Muscle of back (tissue), 3 donors: ENCODE measurements at regions not wholly inside any gene's neighbourhood (a gene's known extent, or its start where the extent isn't known, plus 50 kb on each side); places are given as distances from the start of the nearest gene placed in this dataset.
"Not testable (repeated sequence)": the region's sequence is repeated elsewhere in the genome, so short reads cannot be mapped to it uniquely, and the experiment has no call there.

Source experiments
- DNase-seq, 3 donors: peaks; one replicate each; pipeline versions ENCODE4 v3.0.0 to v3.0.0-alpha.2; 2013

- DNase-seq = no peak
Observed at GRCh38 chrX:131219271-131219670, 69.8 kb downstream of the IGSF1 start.

- DNase-seq = no peak
Observed at GRCh38 chrX:131217989-131218388, 71.1 kb downstream of the IGSF1 start.

- no peak for DNase-seq
Observed at GRCh38 chrX:131216828-131217227, 72.3 kb downstream of the IGSF1 start.

- DNase-seq = no peak
Observed at GRCh38 chrX:131213400-131213799, 75.7 kb downstream of the IGSF1 start.

- DNase-seq = no peak
Observed at GRCh38 chrX:131202766-131203165, 86.3 kb downstream of the IGSF1 start.

- DNase-seq = no peak
Observed at GRCh38 chrX:131201986-131202385, 87.1 kb downstream of the IGSF1 start.

- no peak for DNase-seq
Observed at GRCh38 chrX:131199091-131199490, 90.0 kb downstream of the IGSF1 start.

- peak in 1 of 3 donors; percentile 1 for DNase-seq
Observed at GRCh38 chrX:131187206-131187605, 101.9 kb downstream of the IGSF1 start.

- no peak for DNase-seq
Observed at GRCh38 chrX:131170148-131170547, 112.0 kb downstream of the ARHGAP36 start.

GRCh38 chrX:131163645-131164044, 105.5 kb downstream of the ARHGAP36 start:
- not testable (repeated sequence) for DNase-seq

GRCh38 chrX:131157656-131158055, 99.5 kb downstream of the ARHGAP36 start:
- DNase-seq = not testable (repeated sequence)

GRCh38 chrX:131146702-131147101, 88.6 kb downstream of the ARHGAP36 start:
- DNase-seq = no peak
